ENCODE measurements at regions not wholly inside any gene's neighbourhood (a gene's known extent, or its start where the extent isn't known, plus 50 kb on each side); places are given as distances from the start of the nearest gene placed in this dataset.

DNA sequence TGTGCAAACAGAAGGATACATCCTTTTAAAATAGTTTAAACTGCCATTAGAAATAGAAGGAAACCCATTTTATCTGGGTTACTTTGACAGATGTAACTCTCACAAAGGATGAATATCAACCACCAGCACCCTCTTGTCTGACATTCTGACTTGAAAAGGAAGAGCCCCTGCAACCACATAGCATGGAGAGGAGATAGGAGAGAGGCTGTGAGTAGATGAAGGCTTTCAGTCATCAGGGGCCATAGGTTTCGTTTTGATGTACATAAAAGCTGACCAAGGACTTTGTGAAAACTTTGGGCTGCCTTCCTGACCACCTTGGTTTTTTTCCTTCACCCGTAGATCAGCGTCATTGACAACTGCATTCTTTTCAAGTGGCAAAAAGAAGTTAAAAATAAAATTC lies 211.6 kb upstream of the PRPS1L1 start:
- H4K91ac ChIP-seq (ENCODE audit: low read length), result no peak overlapping the region
- no peak overlapping the region for H2AFZ ChIP-seq (ENCODE audit: low read depth, low read length)
- H2BK12ac ChIP-seq (ENCODE audit: low read length in 2 of 2), result no peak overlapping the region
- H3K4me2 ChIP-seq (ENCODE audit: low read length, poor library complexity, severe bottlenecking), result no peak overlapping the region
- H3K14ac ChIP-seq (ENCODE audit: low read length in 2 of 2), result no peak overlapping the region
- no peak overlapping the region for H3K4me3 ChIP-seq (ENCODE audit: insufficient read depth in 1 of 2, low read depth in 1 of 2, low read length in 2 of 2)
- peaks cover 8% of the 10 kb centered on the region for H3K9me3 ChIP-seq (ENCODE audit: control insufficient read depth, low read length)
- no peak overlapping the region for H3K27ac ChIP-seq (ENCODE audit: low read length, poor library complexity, severe bottlenecking)
- no peak overlapping the region for H3K18ac ChIP-seq (ENCODE audit: low read depth in 1 of 2, low read length in 2 of 2)
- H2AK5ac ChIP-seq (ENCODE audit: low read length, severe bottlenecking), result no peak overlapping the region
- H3K4ac ChIP-seq (ENCODE audit: low read depth in 1 of 2, low read length in 2 of 2), result no peak overlapping the region
- no peaks in the 10 kb centered on the region for H3K4me1 ChIP-seq (ENCODE audit: control insufficient read depth, insufficient read depth, low read depth, low read length)
- DNase-seq, result no peak
- no peak overlapping the region for H3K23ac ChIP-seq (ENCODE audit: low read length in 2 of 2)
- H4K8ac ChIP-seq (ENCODE audit: low read length), result no peak overlapping the region
- no peak overlapping the region for H2BK120ac ChIP-seq (ENCODE audit: low read depth, low read length)
- no peak overlapping the region for H2BK5ac ChIP-seq (ENCODE audit: low read depth, low read length, poor library complexity, severe bottlenecking)
- H3K36me3 ChIP-seq (ENCODE audit: control insufficient read depth in 1 of 2, insufficient read depth in 2 of 2, low read depth in 1 of 2, low read length in 2 of 2), result no peaks in the 10 kb centered on the region
- no peak overlapping the region for H3K9ac ChIP-seq (ENCODE audit: low read length)
- WGBS, result 38% methylated on average over 1 of the region's 3 CpGs
- H3K79me1 ChIP-seq (replicated peaks; ENCODE audit: low read length, poor library complexity, severe bottlenecking), result no peaks in the 10 kb centered on the region
- H2BK15ac ChIP-seq (ENCODE audit: low read depth, poor library complexity, severe bottlenecking), result no peak overlapping the region
- H3K27me3 ChIP-seq (ENCODE audit: control insufficient read depth in 1 of 2, insufficient read depth in 1 of 2, low read length in 2 of 2), result peaks cover 0 to 13% of the 10 kb centered on the region in 2 experiments

DNA sequence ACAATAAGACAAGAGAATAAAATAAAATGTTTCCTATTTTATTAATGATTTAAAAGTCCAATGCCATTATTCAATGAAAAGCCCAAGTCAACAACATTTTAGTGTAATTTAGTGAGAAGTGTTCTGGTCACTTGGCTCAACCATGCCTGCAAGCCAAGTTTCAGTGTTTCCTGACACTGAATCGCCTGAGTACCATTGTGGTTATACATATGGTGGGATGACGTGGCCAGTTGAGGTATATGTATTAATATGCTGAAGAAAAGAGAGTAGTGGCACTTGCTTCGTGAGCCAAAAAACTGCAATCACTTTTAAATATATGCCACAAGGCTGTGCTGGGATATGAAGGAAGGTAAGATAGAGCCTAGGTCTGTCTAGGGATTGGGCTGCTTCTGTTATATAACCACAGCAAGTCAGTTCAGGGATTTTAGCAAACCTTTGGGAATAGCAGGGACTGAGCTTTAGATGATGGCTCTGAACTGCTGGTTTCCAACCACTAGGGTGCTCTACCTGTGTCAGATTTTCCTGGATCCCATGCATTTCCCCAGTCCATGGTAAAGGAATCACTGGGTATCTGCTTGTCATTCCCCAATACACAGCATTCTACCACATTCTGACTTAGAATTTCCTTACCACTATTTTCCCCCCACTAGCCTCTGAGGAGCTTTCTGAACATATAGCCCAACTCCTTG lies 214.0 kb upstream of the PRPS1L1 start:
- Histone ChIP-seq H2BK120ac (ENCODE audit: low read depth, low read length) (no peak overlapping the region), H2BK15ac (ENCODE audit: low read depth, poor library complexity, severe bottlenecking) (no peak overlapping the region), H2AFZ (ENCODE audit: low read depth, low read length) (no peak overlapping the region), H3K27ac (ENCODE audit: low read length, poor library complexity, severe bottlenecking) (no peak overlapping the region), H2BK12ac (ENCODE audit: low read length in 2 of 2) (no peak overlapping the region), H3K9me3 (ENCODE audit: control insufficient read depth, low read length) (peaks cover 26% of the 10 kb centered on the region), H3K4me3 (ENCODE audit: insufficient read depth in 1 of 2, low read depth in 1 of 2, low read length in 2 of 2) (no peak overlapping the region), H3K4me2 (ENCODE audit: low read length, poor library complexity, severe bottlenecking) (no peak overlapping the region), H3K79me1 (replicated peaks; ENCODE audit: low read length, poor library complexity, severe bottlenecking) (no peaks in the 10 kb centered on the region), H3K18ac (ENCODE audit: low read depth in 1 of 2, low read length in 2 of 2) (no peak overlapping the region), H3K14ac (ENCODE audit: low read length in 2 of 2) (no peak overlapping the region), H3K9ac (ENCODE audit: low read length) (no peak overlapping the region), H2BK5ac (ENCODE audit: low read depth, low read length, poor library complexity, severe bottlenecking) (no peak overlapping the region), H4K91ac (ENCODE audit: low read length) (no peak overlapping the region), H3K27me3 (ENCODE audit: control insufficient read depth in 1 of 2, insufficient read depth in 1 of 2, low read length in 2 of 2) (peaks cover 0 to 4% of the 10 kb centered on the region in 2 experiments), H4K8ac (ENCODE audit: low read length) (no peak overlapping the region), H3K36me3 (ENCODE audit: control insufficient read depth in 1 of 2, insufficient read depth in 2 of 2, low read depth in 1 of 2, low read length in 2 of 2) (no peaks in the 10 kb centered on the region), H3K4me1 (ENCODE audit: control insufficient read depth, insufficient read depth, low read depth, low read length) (no peaks in the 10 kb centered on the region), H3K23ac (ENCODE audit: low read length in 2 of 2) (no peak overlapping the region), H2AK5ac (ENCODE audit: low read length, severe bottlenecking) (no peak overlapping the region), H3K4ac (ENCODE audit: low read depth in 1 of 2, low read length in 2 of 2) (no peak overlapping the region)
- DNase-seq, result no peak
- 73% methylated on average over 2 of the region's 3 CpGs for WGBS

DNA sequence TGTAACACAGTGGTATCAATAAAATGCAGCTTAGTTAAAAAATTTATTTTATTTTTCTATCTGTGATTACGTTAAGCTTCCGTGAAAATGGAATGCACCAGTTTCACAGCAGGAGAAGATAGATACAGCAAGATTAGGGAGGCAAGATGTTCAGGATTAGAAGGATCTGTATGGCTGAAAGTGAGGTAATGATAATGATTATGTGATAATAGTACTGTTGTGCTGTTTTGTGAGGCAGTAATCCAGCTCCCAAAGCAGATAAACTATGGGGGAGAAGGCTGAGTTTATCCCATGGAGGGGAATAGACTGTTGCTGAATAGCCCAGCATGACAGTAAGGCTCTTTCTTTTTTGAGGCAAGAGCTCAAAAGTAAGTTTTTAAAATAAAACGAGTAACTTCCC lies 216.1 kb upstream of the PRPS1L1 start:
- Histone ChIP-seq H4K91ac (ENCODE audit: low read length) (no peak overlapping the region), H3K23ac (ENCODE audit: low read length in 2 of 2) (no peak overlapping the region), H3K27ac (ENCODE audit: low read length, poor library complexity, severe bottlenecking) (no peak overlapping the region), H2AFZ (ENCODE audit: low read depth, low read length) (no peak overlapping the region), H3K4ac (ENCODE audit: low read depth in 1 of 2, low read length in 2 of 2) (no peak overlapping the region), H2BK15ac (ENCODE audit: low read depth, poor library complexity, severe bottlenecking) (no peak overlapping the region), H4K8ac (ENCODE audit: low read length) (no peak overlapping the region), H2BK5ac (ENCODE audit: low read depth, low read length, poor library complexity, severe bottlenecking) (no peak overlapping the region), H3K4me3 (ENCODE audit: insufficient read depth in 1 of 2, low read depth in 1 of 2, low read length in 2 of 2) (no peak overlapping the region), H3K9ac (ENCODE audit: low read length) (no peak overlapping the region), H3K36me3 (ENCODE audit: control insufficient read depth in 1 of 2, insufficient read depth in 2 of 2, low read depth in 1 of 2, low read length in 2 of 2) (no peaks in the 10 kb centered on the region), H3K4me1 (ENCODE audit: control insufficient read depth, insufficient read depth, low read depth, low read length) (no peaks in the 10 kb centered on the region), H2AK5ac (ENCODE audit: low read length, severe bottlenecking) (no peak overlapping the region), H2BK12ac (ENCODE audit: low read length in 2 of 2) (no peak overlapping the region), H3K4me2 (ENCODE audit: low read length, poor library complexity, severe bottlenecking) (no peak overlapping the region), H3K9me3 (ENCODE audit: control insufficient read depth, low read length) (peaks cover 41% of the 10 kb centered on the region), H3K79me1 (replicated peaks; ENCODE audit: low read length, poor library complexity, severe bottlenecking) (no peaks in the 10 kb centered on the region), H2BK120ac (ENCODE audit: low read depth, low read length) (no peak overlapping the region), H3K27me3 (ENCODE audit: control insufficient read depth in 1 of 2, insufficient read depth in 1 of 2, low read length in 2 of 2) (peaks cover 0 to 4% of the 10 kb centered on the region in 2 experiments), H3K18ac (ENCODE audit: low read depth in 1 of 2, low read length in 2 of 2) (no peak overlapping the region), H3K14ac (ENCODE audit: low read length in 2 of 2) (no peak overlapping the region)
- DNase-seq, result no peak
- WGBS, result 94% methylated on average over 3 of the region's 3 CpGs

DNA sequence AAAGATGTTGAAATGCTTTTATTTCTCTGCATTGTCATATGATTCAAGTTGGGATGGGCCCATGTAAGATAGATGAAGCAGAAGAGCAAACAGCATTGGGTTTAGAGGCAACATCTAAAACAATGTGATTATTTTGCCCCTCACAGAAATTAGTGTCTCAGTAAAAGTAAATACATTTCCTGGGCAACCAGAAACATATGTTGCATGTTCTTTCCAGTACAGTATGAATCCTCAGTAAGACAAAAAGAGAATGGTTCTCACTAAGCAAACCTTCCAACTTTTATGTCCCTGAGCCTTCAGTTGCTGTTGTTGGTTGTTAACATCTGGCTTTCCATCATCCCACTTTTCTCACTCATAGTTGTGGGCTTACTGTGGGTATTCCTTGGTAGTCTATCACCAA lies 222.5 kb upstream of the PRPS1L1 start:
- H2BK5ac ChIP-seq (ENCODE audit: low read depth, low read length, poor library complexity, severe bottlenecking), result no peak overlapping the region
- no peak overlapping the region for H2AK5ac ChIP-seq (ENCODE audit: low read length, severe bottlenecking)
- no peak overlapping the region for H3K18ac ChIP-seq (ENCODE audit: low read depth in 1 of 2, low read length in 2 of 2)
- H3K4me3 ChIP-seq (ENCODE audit: insufficient read depth in 1 of 2, low read depth in 1 of 2, low read length in 2 of 2), result no peak overlapping the region
- H3K4ac ChIP-seq (ENCODE audit: low read depth in 1 of 2, low read length in 2 of 2), result no peak overlapping the region
- no peak overlapping the region for H3K14ac ChIP-seq (ENCODE audit: low read length in 2 of 2)
- H3K9me3 ChIP-seq (ENCODE audit: control insufficient read depth, low read length), result peaks cover 81% of the 10 kb centered on the region
- H2BK120ac ChIP-seq (ENCODE audit: low read depth, low read length), result no peak overlapping the region
- H3K27ac ChIP-seq (ENCODE audit: low read length, poor library complexity, severe bottlenecking), result no peak overlapping the region
- H3K36me3 ChIP-seq (ENCODE audit: control insufficient read depth in 1 of 2, insufficient read depth in 2 of 2, low read depth in 1 of 2, low read length in 2 of 2), result no peaks in the 10 kb centered on the region
- no peak for DNase-seq
- H2AFZ ChIP-seq (ENCODE audit: low read depth, low read length), result no peak overlapping the region
- no peak overlapping the region for H3K9ac ChIP-seq (ENCODE audit: low read length)
- no peak overlapping the region for H4K91ac ChIP-seq (ENCODE audit: low read length)
- H3K23ac ChIP-seq (ENCODE audit: low read length in 2 of 2), result no peak overlapping the region
- H2BK12ac ChIP-seq (ENCODE audit: low read length in 2 of 2), result no peak overlapping the region
- H3K27me3 ChIP-seq (ENCODE audit: control insufficient read depth in 1 of 2, insufficient read depth in 1 of 2, low read length in 2 of 2), result no peaks in the 10 kb centered on the region
- no peaks in the 10 kb centered on the region for H3K4me1 ChIP-seq (ENCODE audit: control insufficient read depth, insufficient read depth, low read depth, low read length)
- H4K8ac ChIP-seq (ENCODE audit: low read length), result no peak overlapping the region
- no peaks in the 10 kb centered on the region for H3K79me1 ChIP-seq (replicated peaks; ENCODE audit: low read length, poor library complexity, severe bottlenecking)
- H2BK15ac ChIP-seq (ENCODE audit: low read depth, poor library complexity, severe bottlenecking), result no peak overlapping the region
- H3K4me2 ChIP-seq (ENCODE audit: low read length, poor library complexity, severe bottlenecking), result no peak overlapping the region
